H1 (cell line): ENCODE measurements at regions not wholly inside any gene's neighbourhood (a gene's known extent, or its start where the extent isn't known, plus 50 kb on each side); places are given as distances from the start of the nearest gene placed in this dataset.

Experiments used
- BRCA1 ChIP-seq: IDR thresholded peaks from 2 replicates; pipeline ENCODE4 v1.6.1; 2012; ENCODE audit warnings: low read depth, low read length, improper control_type of control experiment
- CREB1 ChIP-seq: IDR thresholded peaks from 2 replicates; pipeline ENCODE4 v1.6.1; 2012; ENCODE audit warnings: inconsistent platforms
- EGR1 ChIP-seq: IDR thresholded peaks from 2 replicates; pipeline ENCODE4 v1.6.1; 2011; ENCODE audit warnings: low read depth, low read length, borderline replicate concordance
- KDM4A ChIP-seq: IDR thresholded peaks from one replicate; pipeline ENCODE4 v1.7.1; 2012; ENCODE audit warnings: low read depth, mild to moderate bottlenecking, moderate library complexity, low read length, inconsistent platforms; ENCODE audit not compliant: severe bottlenecking
- RBBP5 ChIP-seq: IDR thresholded peaks from 2 replicates; pipeline ENCODE4 v1.7.1; 2012; ENCODE audit warnings: low read depth, mild to moderate bottlenecking, inconsistent platforms, low read length, moderate library complexity, borderline replicate concordance
- SP4 ChIP-seq: IDR thresholded peaks from 2 replicates; pipeline ENCODE4 v1.6.1; 2012; ENCODE audit warnings: low read length, inconsistent platforms
- SRF ChIP-seq: IDR thresholded peaks from 2 replicates; pipeline ENCODE4 v1.6.1; 2011; ENCODE audit warnings: mild to moderate bottlenecking, low read depth, low read length, moderate library complexity
- TF ChIP-seq, protein P1 (sequence below): IDR thresholded peaks from 2 replicates; pipeline ENCODE4 v1.6.1; 2012; ENCODE audit warnings: low read length, inconsistent platforms
- TF ChIP-seq, protein P2 (sequence below): IDR thresholded peaks from 2 replicates; pipeline ENCODE4 v1.6.1; 2011; ENCODE audit warnings: low read depth, mild to moderate bottlenecking, low read length; ENCODE audit not compliant: insufficient read depth

DNA sequence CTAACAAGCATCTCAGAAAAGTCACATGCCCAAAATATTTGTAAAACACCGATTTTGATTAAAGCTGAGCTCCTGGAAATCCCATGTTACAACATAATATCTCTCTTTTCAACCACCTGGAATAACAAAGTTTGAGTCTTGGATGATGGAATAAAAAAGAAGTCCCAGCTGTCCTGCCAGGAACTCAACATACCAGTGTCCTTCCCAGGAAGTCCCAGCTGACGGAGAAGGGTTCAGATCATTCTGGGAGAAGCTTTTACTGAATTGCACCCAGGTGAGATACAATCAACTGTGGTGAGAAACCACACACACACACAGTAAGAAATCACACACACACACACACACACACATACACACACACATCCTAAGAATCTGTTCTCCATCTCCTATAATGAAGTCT, 413.1 kb upstream of the PKDCC start (continued):
- TF ChIP-seq EGR1 (no peak), CREB1 (no peak), SRF (no peak), BRCA1 (no peak), SP4 (no peak), RBBP5 (no peak), KDM4A (no peak)
- TF ChIP-seq, protein P1, sequence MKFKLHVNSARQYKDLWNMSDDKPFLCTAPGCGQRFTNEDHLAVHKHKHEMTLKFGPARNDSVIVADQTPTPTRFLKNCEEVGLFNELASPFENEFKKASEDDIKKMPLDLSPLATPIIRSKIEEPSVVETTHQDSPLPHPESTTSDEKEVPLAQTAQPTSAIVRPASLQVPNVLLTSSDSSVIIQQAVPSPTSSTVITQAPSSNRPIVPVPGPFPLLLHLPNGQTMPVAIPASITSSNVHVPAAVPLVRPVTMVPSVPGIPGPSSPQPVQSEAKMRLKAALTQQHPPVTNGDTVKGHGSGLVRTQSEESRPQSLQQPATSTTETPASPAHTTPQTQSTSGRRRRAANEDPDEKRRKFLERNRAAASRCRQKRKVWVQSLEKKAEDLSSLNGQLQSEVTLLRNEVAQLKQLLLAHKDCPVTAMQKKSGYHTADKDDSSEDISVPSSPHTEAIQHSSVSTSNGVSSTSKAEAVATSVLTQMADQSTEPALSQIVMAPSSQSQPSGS: no peak
- TF ChIP-seq, protein P2, sequence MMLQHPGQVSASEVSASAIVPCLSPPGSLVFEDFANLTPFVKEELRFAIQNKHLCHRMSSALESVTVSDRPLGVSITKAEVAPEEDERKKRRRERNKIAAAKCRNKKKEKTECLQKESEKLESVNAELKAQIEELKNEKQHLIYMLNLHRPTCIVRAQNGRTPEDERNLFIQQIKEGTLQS: no peak
